Endothelial cell of umbilical vein (primary cell): ENCODE measurements at regions not wholly inside any gene's neighbourhood (a gene's known extent, or its start where the extent isn't known, plus 50 kb on each side); places are given as distances from the start of the nearest gene placed in this dataset.

Experiments
- BruUV-seq: library from RNA; stranded (reverse); fragments of 400-500 nt; replicated peaks from 2 replicates; lab custom pipeline; 2021; lab: Mats Ljungman, UMichigan
- CTCF ChIA-PET: fragments of 300-600, 350-600 bp; sonication (Branson Sonifier 250); formaldehyde crosslinking; loops from one replicate; lab custom pipeline; 2021; ENCODE audit warnings: antibody characterized with exemption, inconsistent platforms; lab: Charles Lee
- POLR2A ChIA-PET: fragments of 300-600, 350-600 bp; sonication (Branson Sonifier 250); formaldehyde crosslinking; loops from one replicate; lab custom pipeline; 2021; ENCODE audit warnings: antibody characterized with exemption, inconsistent platforms; lab: Charles Lee
- DNase-seq: peaks from one replicate; pipeline ENCODE4 v3.0.0-alpha.2; 2011; ENCODE audit warnings: low read depth, low spot score
- FAIRE-seq: peaks from 2 replicates; lab custom pipeline; 2011; peaks lifted over from hg19 to GRCh38; lab: Jason Lieb, UNC
- H2AFZ ChIP-seq: 2 replicates; pipeline ENCODE4 v1.6.0; 2012; ENCODE audit warnings: low read depth, low read length, control low read depth, inconsistent platforms
- H3K27ac ChIP-seq: 2 replicates; pipeline ENCODE4 v1.5.1; 2011; ENCODE audit warnings: low read depth, mild to moderate bottlenecking, control low read depth, low read length, moderate library complexity; ENCODE audit not compliant: insufficient read depth
- H3K27me3 ChIP-seq, 2 experiments: 2 replicates each; pipeline versions ENCODE4 v1.6.0 to v1.6.1; 2011; ENCODE audit warnings: low read length in 2 of 2, mixed read lengths in 1 of 2; ENCODE audit not compliant: control insufficient read depth in 2 of 2, insufficient read depth in 2 of 2
- H3K36me3 ChIP-seq, 2 experiments: 2 replicates in 1 of 2; 3 replicates in 1 of 2; pipeline ENCODE4 v1.5.1; 2011; ENCODE audit warnings: low read length in 2 of 2, mild to moderate bottlenecking in 1 of 2, moderate library complexity in 1 of 2; ENCODE audit not compliant: control insufficient read depth in 2 of 2, insufficient read depth in 2 of 2; ENCODE audit errors: extremely low read depth in 1 of 2
- H3K4me1 ChIP-seq: 3 replicates; pipeline ENCODE4 v1.5.1; 2011; ENCODE audit warnings: mild to moderate bottlenecking, low read length; ENCODE audit not compliant: control insufficient read depth, insufficient read depth; ENCODE audit errors: extremely low read depth
- H3K4me2 ChIP-seq: 2 replicates; pipeline ENCODE4 v1.6.1; 2011; ENCODE audit warnings: low read length, control low read depth, mixed read lengths; ENCODE audit not compliant: insufficient read depth
- H3K4me3 ChIP-seq, 3 experiments: fragments of 200-600 bp in 1 of 3; sonication (generic), shearing (Covaris generic) in 1 of 3; replicated peaks in 1 of 3; 2 replicates each; pipeline ENCODE4 v1.5.1; 2011 to 2016; ENCODE audit warnings: control low read depth in 3 of 3, low read length in 3 of 3, mild to moderate bottlenecking in 2 of 3, inconsistent platforms in 1 of 3, low read depth in 1 of 3, moderate library complexity in 1 of 3; ENCODE audit not compliant: insufficient read depth in 1 of 3
- H3K79me2 ChIP-seq: 2 replicates; pipeline ENCODE4 v1.6.0; 2012; ENCODE audit warnings: low read length, inconsistent platforms; ENCODE audit not compliant: control insufficient read depth, insufficient read depth
- H3K9ac ChIP-seq: replicated peaks from 2 replicates; pipeline ENCODE3; 2011; ENCODE audit warnings: low read length, control low read depth; ENCODE audit not compliant: insufficient read depth; ENCODE audit errors: extremely low read depth
- H3K9me1 ChIP-seq: replicated peaks from 3 replicates; pipeline ENCODE4 v1.6.0; 2011; ENCODE audit warnings: mild to moderate bottlenecking, low read length; ENCODE audit not compliant: control insufficient read depth, insufficient read depth; ENCODE audit errors: extremely low read depth
- H3K9me3 ChIP-seq: replicated peaks from 2 replicates; pipeline ENCODE4 v1.5.1; 2012; ENCODE audit warnings: low read length, inconsistent platforms; ENCODE audit not compliant: control insufficient read depth, insufficient read depth
- H4K20me1 ChIP-seq: replicated peaks from 2 replicates; pipeline ENCODE3; 2011; ENCODE audit warnings: mild to moderate bottlenecking, low read length; ENCODE audit not compliant: control insufficient read depth, insufficient read depth; ENCODE audit errors: extremely low read depth
- GATA2 ChIP-seq: IDR thresholded peaks from 2 replicates; pipeline ENCODE4 v1.7.0; 2011; ENCODE audit warnings: low read depth, mild to moderate bottlenecking, moderate library complexity, mixed read lengths, low read length; ENCODE audit not compliant: insufficient read length, insufficient read depth
- JUN ChIP-seq: IDR thresholded peaks from 2 replicates; pipeline ENCODE4 v1.6.1; 2011; ENCODE audit warnings: borderline replicate concordance, low read depth; ENCODE audit not compliant: insufficient read length, insufficient read depth
- MYC ChIP-seq: IDR thresholded peaks from one replicate; pipeline ENCODE4 v1.6.1; 2011; ENCODE audit warnings: mild to moderate bottlenecking, low read depth, low read length
- POLR2A ChIP-seq: IDR thresholded peaks from 2 replicates; pipeline ENCODE4 v1.6.1; 2012; ENCODE audit warnings: low read depth, mild to moderate bottlenecking, control low read depth, low read length
- dilution Hi-C: fragments of 300-500 bp; cut with MboI; formaldehyde crosslinking; loops from one replicate; pipeline ENCODE4 v1.15.0; 2019; ENCODE audit warnings: low sequenced_read_pairs; ENCODE audit not compliant: extremely low pct_ligation_motif_present
- intact Hi-C: fragments of 100-400 bp; cut with micrococcal nuclease; formaldehyde crosslinking; loops from one replicate; pipeline ENCODE4 v1.10.0; 2022
- TF ChIP-seq, protein P1 (sequence below): IDR thresholded peaks from 2 replicates; pipeline ENCODE4 v1.6.1; 2011; ENCODE audit not compliant: insufficient read depth, insufficient read length
- TF ChIP-seq, protein P2 (sequence below), 2 donors: IDR thresholded peaks; 1 replicate in 1 of 2; 2 replicates in 1 of 2; pipeline ENCODE4 v1.5.1; 2011; ENCODE audit warnings: low read length in 2 of 2, mild to moderate bottlenecking in 2 of 2, moderate library complexity in 2 of 2, control low read depth in 1 of 2, inconsistent platforms in 1 of 2, low read depth in 1 of 2; ENCODE audit not compliant: insufficient read depth in 1 of 2; ENCODE audit errors: extremely low read depth in 1 of 2

DNA sequence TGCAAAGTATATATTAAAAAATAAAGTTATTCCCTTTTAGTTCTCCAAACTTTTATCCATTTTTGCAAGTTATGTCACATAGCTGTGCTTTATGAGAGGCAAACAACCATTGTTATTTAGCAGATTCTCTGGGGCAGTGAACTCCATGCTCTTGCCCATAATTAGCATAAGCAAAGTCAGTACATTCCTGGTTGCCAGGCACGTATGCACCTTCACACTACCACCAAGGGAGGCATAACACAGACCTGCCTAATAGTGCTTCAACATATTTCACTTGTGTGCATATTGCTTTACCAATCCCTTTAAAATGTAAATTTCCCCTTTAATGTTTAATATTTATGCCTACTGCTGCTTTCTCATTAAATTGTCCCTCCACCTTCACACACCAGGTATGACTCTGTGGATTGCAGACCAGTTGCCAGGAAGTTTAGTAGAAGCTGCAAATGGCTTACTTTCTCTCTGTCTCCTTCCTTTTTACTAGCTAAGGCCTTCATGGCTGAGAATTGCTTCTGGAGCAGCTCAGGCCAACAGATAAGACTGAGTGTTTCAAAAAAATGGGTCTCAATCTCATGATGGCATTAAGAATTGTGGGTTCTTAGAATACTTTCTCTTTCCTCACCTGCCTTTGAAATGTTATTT, 388.2 kb downstream of the PRR16 start:
- ChIA-PET CTCF (interaction anchor here (1.1 kb wide), 1 partner anchor 13 kb away, joined by 4 read pairs; no protein-coding TSS in a partner anchor), POLR2A (no interaction called here)
- Histone ChIP-seq H3K27me3 (no peaks in the 10 kb centered on the region), H3K27ac (no peak overlapping the region), H3K9me1 (no peaks in the 10 kb centered on the region), H2AFZ (no peak overlapping the region), H3K4me2 (no peak overlapping the region), H3K4me1 (no peaks in the 10 kb centered on the region), H3K79me2 (no peaks in the 10 kb centered on the region), H3K9ac (no peak overlapping the region), H3K4me3 (no peak overlapping the region), H4K20me1 (no peaks in the 10 kb centered on the region), H3K36me3 (no peaks in the 10 kb centered on the region), H3K9me3 (no peaks in the 10 kb centered on the region)
- intact Hi-C loops (no loop called here), dilution Hi-C loops (no loop called here)
- DNase-seq (no peak), FAIRE-seq (no peak)
- no TSS peak for BruUV-seq
- TF ChIP-seq, protein P1, sequence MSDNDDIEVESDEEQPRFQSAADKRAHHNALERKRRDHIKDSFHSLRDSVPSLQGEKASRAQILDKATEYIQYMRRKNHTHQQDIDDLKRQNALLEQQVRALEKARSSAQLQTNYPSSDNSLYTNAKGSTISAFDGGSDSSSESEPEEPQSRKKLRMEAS = no peak
- TF ChIP-seq GATA2 (no peak), POLR2A (no peak), JUN (no peak), MYC (no peak)
- TF ChIP-seq, protein P2, sequence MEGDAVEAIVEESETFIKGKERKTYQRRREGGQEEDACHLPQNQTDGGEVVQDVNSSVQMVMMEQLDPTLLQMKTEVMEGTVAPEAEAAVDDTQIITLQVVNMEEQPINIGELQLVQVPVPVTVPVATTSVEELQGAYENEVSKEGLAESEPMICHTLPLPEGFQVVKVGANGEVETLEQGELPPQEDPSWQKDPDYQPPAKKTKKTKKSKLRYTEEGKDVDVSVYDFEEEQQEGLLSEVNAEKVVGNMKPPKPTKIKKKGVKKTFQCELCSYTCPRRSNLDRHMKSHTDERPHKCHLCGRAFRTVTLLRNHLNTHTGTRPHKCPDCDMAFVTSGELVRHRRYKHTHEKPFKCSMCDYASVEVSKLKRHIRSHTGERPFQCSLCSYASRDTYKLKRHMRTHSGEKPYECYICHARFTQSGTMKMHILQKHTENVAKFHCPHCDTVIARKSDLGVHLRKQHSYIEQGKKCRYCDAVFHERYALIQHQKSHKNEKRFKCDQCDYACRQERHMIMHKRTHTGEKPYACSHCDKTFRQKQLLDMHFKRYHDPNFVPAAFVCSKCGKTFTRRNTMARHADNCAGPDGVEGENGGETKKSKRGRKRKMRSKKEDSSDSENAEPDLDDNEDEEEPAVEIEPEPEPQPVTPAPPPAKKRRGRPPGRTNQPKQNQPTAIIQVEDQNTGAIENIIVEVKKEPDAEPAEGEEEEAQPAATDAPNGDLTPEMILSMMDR (IDR thresholded peaks at IDR 0.05; ENCODE audit: extremely low read depth in 1 of 2, insufficient read depth in 1 of 2, low read depth in 1 of 2, low read length in 2 of 2) = no peak
